Nephron (organoid): ENCODE measurements at regions not wholly inside any gene's neighbourhood (a gene's known extent, or its start where the extent isn't known, plus 50 kb on each side); places are given as distances from the start of the nearest gene placed in this dataset.

Experiments
- H3K27ac Mint-ChIP-seq, 3 experiments: 2 replicates each; pipeline ENCODE4 v1.8.0; 2020; ENCODE audit warnings: mixed read lengths in 3 of 3, mild to moderate bottlenecking in 2 of 3, moderate library complexity in 1 of 3
- H3K27me3 Mint-ChIP-seq: 2 replicates; pipeline ENCODE4 v1.8.0; 2021; ENCODE audit warnings: low read depth, mild to moderate bottlenecking, moderate library complexity, mixed read lengths
- H3K36me3 Mint-ChIP-seq: 2 replicates; pipeline ENCODE4 v1.8.0; 2020; ENCODE audit warnings: low read depth, mixed read lengths
- H3K4me1 Mint-ChIP-seq: 2 replicates; pipeline ENCODE4 v1.8.0; 2020; ENCODE audit warnings: mixed read lengths
- H3K4me3 Mint-ChIP-seq, 3 experiments: 2 replicates each; pipeline ENCODE4 v1.8.0; 2020; ENCODE audit warnings: mild to moderate bottlenecking in 3 of 3, mixed read lengths in 3 of 3, moderate library complexity in 2 of 3
- H3K9me3 Mint-ChIP-seq: 2 replicates; pipeline ENCODE4 v1.8.0; 2020; ENCODE audit warnings: mixed read lengths
- CTCF ChIP-seq, 3 experiments: fragments of 200-600 bp; sonication (generic); IDR thresholded peaks; one replicate each; pipeline ENCODE4 v1.5.0; 2021; ENCODE audit warnings: antibody characterized with exemption in 3 of 3; ENCODE audit not compliant: unreplicated experiment in 3 of 3

GRCh38 chr9:570187-570586 lies 271.3 kb upstream of the DMRT1 start:
- peak overlapping the region in 1 of 3 experiments; percentile 3 for H3K27ac Mint-ChIP-seq
- peaks cover 12% of the 10 kb centered on the region for H3K9me3 Mint-ChIP-seq
- no peak overlapping the region for H3K4me3 Mint-ChIP-seq
- H3K27me3 Mint-ChIP-seq = no peaks in the 10 kb centered on the region
- peaks cover 13% of the 10 kb centered on the region for H3K4me1 Mint-ChIP-seq
- peaks cover 22% of the 10 kb centered on the region for H3K36me3 Mint-ChIP-seq
- no peak for TF ChIP-seq CTCF (IDR thresholded peaks at IDR 0.05; ENCODE audit: unreplicated experiment in 3 of 3)

DNA sequence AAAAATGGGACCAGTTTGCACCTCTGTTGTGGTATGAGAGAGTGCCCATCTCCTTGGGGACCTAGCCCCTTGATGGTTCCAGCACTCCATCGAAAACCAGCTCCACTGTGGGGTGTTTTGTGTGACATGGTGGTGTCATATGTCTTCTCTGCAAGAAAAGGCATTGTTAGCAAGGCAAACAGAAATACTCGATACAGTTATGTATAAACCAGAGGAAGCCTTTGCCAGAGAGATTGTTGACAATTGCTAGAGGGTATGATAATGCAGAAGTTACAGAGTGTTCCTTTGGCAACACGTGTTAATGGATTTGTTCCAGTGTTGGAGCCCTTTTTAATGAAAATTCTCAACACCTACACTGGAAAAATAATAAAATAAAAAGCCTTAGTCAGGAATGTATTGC lies 270.4 kb upstream of the DMRT1 start:
- no peak overlapping the region for H3K4me3 Mint-ChIP-seq
- H3K27ac Mint-ChIP-seq = peak overlapping the region; percentile 12 to 54 (median 20)
- H3K27me3 Mint-ChIP-seq = no peaks in the 10 kb centered on the region
- H3K4me1 Mint-ChIP-seq = peaks cover 13% of the 10 kb centered on the region
- H3K36me3 Mint-ChIP-seq = peaks cover 15% of the 10 kb centered on the region
- peaks cover 8% of the 10 kb centered on the region for H3K9me3 Mint-ChIP-seq
- TF ChIP-seq CTCF (IDR thresholded peaks at IDR 0.05; ENCODE audit: unreplicated experiment in 3 of 3) = no peak

DNA sequence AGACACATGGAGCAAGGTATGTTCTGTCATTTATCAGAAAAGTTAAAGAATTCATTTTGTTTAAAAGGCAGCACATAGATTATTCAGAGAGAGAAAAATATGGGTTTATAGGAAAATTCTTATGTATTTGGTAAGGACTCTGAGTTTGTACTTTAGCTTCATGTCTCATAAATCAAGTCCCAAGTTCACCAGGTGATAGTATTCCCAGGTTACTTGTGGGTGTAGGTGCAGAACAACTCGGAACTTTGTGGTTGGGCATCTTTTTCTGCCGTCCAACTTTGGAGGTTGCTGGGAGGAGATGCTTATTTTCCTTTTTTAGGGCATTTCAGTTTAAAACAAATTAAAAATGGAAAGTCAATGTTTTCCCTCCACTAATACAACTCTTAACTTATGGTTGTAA lies 269.8 kb upstream of the DMRT1 start:
- peaks cover 13% of the 10 kb centered on the region for H3K4me1 Mint-ChIP-seq
- H3K9me3 Mint-ChIP-seq = peaks cover 7% of the 10 kb centered on the region
- no peak overlapping the region for H3K27ac Mint-ChIP-seq
- no peaks in the 10 kb centered on the region for H3K27me3 Mint-ChIP-seq
- no peak overlapping the region for H3K4me3 Mint-ChIP-seq
- TF ChIP-seq CTCF (IDR thresholded peaks at IDR 0.05; ENCODE audit: unreplicated experiment in 3 of 3) = no peak
- H3K36me3 Mint-ChIP-seq = peaks cover 9% of the 10 kb centered on the region

GRCh38 chr9:573691-574410 lies 267.6 kb upstream of the DMRT1 start:
- Mint-ChIP-seq H3K27ac (peak overlapping the region; percentile 77 to 93 (median 92)), H3K36me3 (peaks cover 3% of the 10 kb centered on the region), H3K4me1 (peaks cover 13% of the 10 kb centered on the region), H3K4me3 (peak overlapping the region in 1 of 3 experiments; percentile 41), H3K27me3 (peaks cover 3% of the 10 kb centered on the region), H3K9me3 (no peaks in the 10 kb centered on the region)
- no peak for TF ChIP-seq CTCF (IDR thresholded peaks at IDR 0.05; ENCODE audit: unreplicated experiment in 3 of 3)

GRCh38 chr9:575139-575538 lies 266.4 kb upstream of the DMRT1 start:
- H3K4me1 Mint-ChIP-seq = peaks cover 13% of the 10 kb centered on the region
- H3K36me3 Mint-ChIP-seq = peaks cover 9% of the 10 kb centered on the region
- peak overlapping the region in 2 of 3 experiments; percentile 22 to 41 for H3K27ac Mint-ChIP-seq
- H3K4me3 Mint-ChIP-seq = no peak overlapping the region
- H3K9me3 Mint-ChIP-seq = no peaks in the 10 kb centered on the region
- no peak for TF ChIP-seq CTCF (IDR thresholded peaks at IDR 0.05; ENCODE audit: unreplicated experiment in 3 of 3)
- peaks cover 3% of the 10 kb centered on the region for H3K27me3 Mint-ChIP-seq
